Activated CD4-positive, alpha-beta T cell treated with anti-CD3 and anti-CD28 coated beads for 36 hours (primary cell): ENCODE measurements at regions not wholly inside any gene's neighbourhood (a gene's known extent, or its start where the extent isn't known, plus 50 kb on each side); places are given as distances from the start of the nearest gene placed in this dataset.
"Not testable (repeated sequence)": the region's sequence is repeated elsewhere in the genome, so short reads cannot be mapped to it uniquely, and the experiment has no call there.

ENCODE experiments used
- ATAC-seq: fragments of 200-7000 bp; cut with Tn5 transposase; one replicate; pipeline ENCODE4 v1.10.0; 2021; ENCODE audit warnings: mild to moderate bottlenecking, moderate library complexity
- CTCF ChIA-PET: fragments of 350-600 bp; sonication (Branson Sonifier 250); formaldehyde crosslinking; loops from one replicate; lab custom pipeline; 2021; ENCODE audit warnings: antibody characterized with exemption; lab: Charles Lee
- POLR2A ChIA-PET: fragments of 350-600 bp; sonication (Branson Sonifier 250); formaldehyde crosslinking; loops from one replicate; lab custom pipeline; 2021; ENCODE audit warnings: antibody characterized with exemption, inconsistent platforms; lab: Charles Lee
- DNase-seq: peaks from one replicate; pipeline ENCODE4 v3.0.0-alpha.2; 2020
- H3K27ac Mint-ChIP-seq: one replicate; pipeline ENCODE4 v1.8.0; 2021; ENCODE audit warnings: mixed read lengths
- H3K27me3 Mint-ChIP-seq: one replicate; pipeline ENCODE4 v1.8.0; 2021; ENCODE audit warnings: mixed read lengths
- H3K36me3 Mint-ChIP-seq: one replicate; pipeline ENCODE4 v1.8.0; 2021; ENCODE audit warnings: low read depth, mixed read lengths
- H3K4me1 Mint-ChIP-seq: one replicate; pipeline ENCODE4 v1.8.0; 2021; ENCODE audit warnings: mixed read lengths
- H3K4me3 Mint-ChIP-seq: one replicate; pipeline ENCODE4 v1.8.0; 2021; ENCODE audit warnings: mild to moderate bottlenecking, moderate library complexity, mixed read lengths
- H3K9me3 Mint-ChIP-seq: one replicate; pipeline ENCODE4 v1.8.0; 2021; ENCODE audit warnings: low read depth, mixed read lengths
- intact Hi-C, 2 experiments: fragments of 100-400 bp; cut with DNase I in 1 of 2; cut with micrococcal nuclease in 1 of 2; formaldehyde crosslinking; loops; one replicate each; pipeline versions ENCODE4 v1.14.2 to v1.15.1; 2022 to 2024; cut with DNase I, micrococcal nuclease

DNA sequence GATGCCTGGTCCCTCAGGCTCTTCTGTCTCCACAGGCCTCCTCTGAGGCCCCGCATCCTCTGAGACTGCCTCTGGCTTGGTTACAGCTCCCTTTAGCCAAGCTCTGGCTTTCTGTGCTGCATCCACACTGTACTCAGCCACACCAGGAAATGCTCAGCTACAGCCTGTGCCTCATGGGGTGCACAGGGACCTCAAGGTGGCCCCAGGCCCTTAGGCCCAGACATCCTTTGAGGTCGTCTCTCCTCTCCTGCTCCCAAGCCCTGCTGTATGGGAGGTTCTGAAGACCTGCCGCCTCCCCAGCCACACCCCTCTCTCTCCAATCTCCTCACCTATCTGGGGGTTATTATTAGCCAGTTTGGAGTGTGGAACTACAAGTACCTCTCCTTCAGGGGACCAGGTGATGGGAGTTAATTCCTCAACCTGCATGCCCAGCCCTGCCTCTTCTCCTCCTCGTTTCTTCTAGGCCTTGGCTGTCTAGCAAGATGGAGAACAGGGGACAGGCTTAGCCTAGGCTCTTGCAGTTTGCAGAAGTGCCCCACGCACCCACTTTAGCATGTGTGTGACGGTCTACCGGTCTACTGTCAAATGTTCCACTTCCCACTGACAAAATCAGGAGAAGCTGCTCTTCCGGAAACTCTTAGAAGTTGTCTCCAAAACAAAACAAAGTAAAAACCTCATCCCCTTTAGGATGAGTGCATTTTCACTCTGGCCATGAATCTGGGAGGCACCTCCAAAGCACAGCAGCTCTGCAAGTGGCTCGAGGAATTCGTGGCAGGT, 64.0 kb upstream of the WAC start:
- no peak overlapping the region for H3K27ac Mint-ChIP-seq
- intact Hi-C loops = no loop called here
- peaks cover 8% of the 10 kb centered on the region for H3K27me3 Mint-ChIP-seq
- CTCF ChIA-PET = no interaction called here
- H3K4me3 Mint-ChIP-seq = no peak overlapping the region
- H3K9me3 Mint-ChIP-seq = no peaks in the 10 kb centered on the region
- ATAC-seq = no peak
- no peaks in the 10 kb centered on the region for H3K4me1 Mint-ChIP-seq
- DNase-seq = no peak
- POLR2A ChIA-PET = no interaction called here
- no peaks in the 10 kb centered on the region for H3K36me3 Mint-ChIP-seq

GRCh38 chr10:28470873-28471651, 61.9 kb upstream of the WAC start:
- Mint-ChIP-seq H3K27me3 (peaks cover 10% of the 10 kb centered on the region), H3K9me3 (no peaks in the 10 kb centered on the region), H3K4me3 (no peak overlapping the region), H3K36me3 (no peaks in the 10 kb centered on the region), H3K27ac (no peak overlapping the region), H3K4me1 (no peaks in the 10 kb centered on the region)
- ATAC-seq (no peak), DNase-seq (no peak)
- ChIA-PET CTCF (no interaction called here), POLR2A (interaction anchor here (0.6 kb wide), 1 partner anchor 237 kb away, joined by 3 read pairs; no protein-coding TSS in a partner anchor)
- intact Hi-C loops = no loop called here

- H3K27me3 Mint-ChIP-seq = peaks cover 12% of the 10 kb centered on the region
- H3K4me1 Mint-ChIP-seq = no peaks in the 10 kb centered on the region
- no peaks in the 10 kb centered on the region for H3K36me3 Mint-ChIP-seq
- POLR2A ChIA-PET = no interaction called here
- DNase-seq (no peak), ATAC-seq (no peak)
- H3K27ac Mint-ChIP-seq = no peak overlapping the region
- no peaks in the 10 kb centered on the region for H3K9me3 Mint-ChIP-seq
- CTCF ChIA-PET = no interaction called here
- intact Hi-C loops = no loop called here
- H3K4me3 Mint-ChIP-seq = no peak overlapping the region
Measured at GRCh38 chr10:28471652-28472050, 61.3 kb upstream of the WAC start.

GRCh38 chr10:28478646-28479045, 54.3 kb upstream of the WAC start:
- ChIA-PET CTCF (interaction anchor here (1.3 kb wide), 1 partner anchor 16 kb away, joined by 5 read pairs; no protein-coding TSS in a partner anchor), POLR2A (interaction anchor here (0.6 kb wide), 1 partner anchor 734 kb away, joined by 6 read pairs; no protein-coding TSS in a partner anchor)
- no peak overlapping the region for H3K27ac Mint-ChIP-seq
- intact Hi-C loops = no loop called here
- H3K4me3 Mint-ChIP-seq = no peak overlapping the region
- ATAC-seq (no peak), DNase-seq (no peak)
- H3K36me3 Mint-ChIP-seq = no peaks in the 10 kb centered on the region
- H3K4me1 Mint-ChIP-seq = no peaks in the 10 kb centered on the region
- no peaks in the 10 kb centered on the region for H3K9me3 Mint-ChIP-seq
- H3K27me3 Mint-ChIP-seq = peaks cover 11% of the 10 kb centered on the region

DNA sequence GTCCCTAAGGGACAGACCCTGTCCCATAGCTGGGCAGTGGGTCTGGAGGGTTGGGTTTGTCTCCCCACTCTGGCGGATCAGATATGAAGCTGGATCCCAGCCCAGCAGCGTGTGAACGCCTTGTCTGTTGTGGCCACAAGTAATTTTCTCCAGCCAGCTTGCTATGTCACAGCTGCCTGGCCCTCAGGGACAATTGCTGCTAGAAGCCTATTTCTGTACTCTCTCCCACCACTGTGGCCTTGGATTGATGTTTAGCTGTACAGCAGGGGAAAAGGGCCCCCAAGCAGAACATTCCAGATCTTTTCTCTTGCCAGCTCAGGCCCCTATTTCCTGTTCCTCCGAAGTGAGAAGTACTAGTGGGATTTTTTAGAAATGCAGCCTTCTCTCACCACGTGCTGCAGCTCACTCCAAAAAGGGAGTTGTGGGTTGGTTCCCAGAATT, 53.5 kb upstream of the WAC start:
- peaks cover 11% of the 10 kb centered on the region for H3K27me3 Mint-ChIP-seq
- no peak overlapping the region for H3K4me3 Mint-ChIP-seq
- DNase-seq (no peak), ATAC-seq (no peak)
- H3K9me3 Mint-ChIP-seq = no peaks in the 10 kb centered on the region
- H3K4me1 Mint-ChIP-seq = no peaks in the 10 kb centered on the region
- intact Hi-C loops = no loop called here
- CTCF ChIA-PET = interaction anchor here (1.2 kb wide), 1 partner anchor 48 kb away, joined by 4 read pairs; no protein-coding TSS in a partner anchor
- H3K36me3 Mint-ChIP-seq = no peaks in the 10 kb centered on the region
- H3K27ac Mint-ChIP-seq = no peak overlapping the region
- POLR2A ChIA-PET = no interaction called here

GRCh38 chr10:28479927-28480627, 52.8 kb upstream of the WAC start:
- no peak for DNase-seq
- Mint-ChIP-seq H3K9me3 (no peaks in the 10 kb centered on the region), H3K27me3 (peaks cover 11% of the 10 kb centered on the region), H3K4me1 (no peaks in the 10 kb centered on the region), H3K4me3 (no peak overlapping the region), H3K27ac (no peak overlapping the region), H3K36me3 (no peaks in the 10 kb centered on the region)
- CTCF ChIA-PET = interaction anchor here (1.2 kb wide), 1 partner anchor 49 kb away, joined by 4 read pairs; no protein-coding TSS in a partner anchor
- POLR2A ChIA-PET = no interaction called here
- intact Hi-C loops = no loop called here
- no peak for ATAC-seq

GRCh38 chr10:28480628-28480965, 52.3 kb upstream of the WAC start:
- Mint-ChIP-seq H3K4me3 (no peak overlapping the region), H3K9me3 (no peaks in the 10 kb centered on the region), H3K4me1 (no peaks in the 10 kb centered on the region), H3K36me3 (no peaks in the 10 kb centered on the region), H3K27ac (no peak overlapping the region), H3K27me3 (peaks cover 9% of the 10 kb centered on the region)
- DNase-seq (no peak), ATAC-seq (no peak)
- intact Hi-C loops = no loop called here
- CTCF ChIA-PET = no interaction called here
- POLR2A ChIA-PET = no interaction called here

DNA sequence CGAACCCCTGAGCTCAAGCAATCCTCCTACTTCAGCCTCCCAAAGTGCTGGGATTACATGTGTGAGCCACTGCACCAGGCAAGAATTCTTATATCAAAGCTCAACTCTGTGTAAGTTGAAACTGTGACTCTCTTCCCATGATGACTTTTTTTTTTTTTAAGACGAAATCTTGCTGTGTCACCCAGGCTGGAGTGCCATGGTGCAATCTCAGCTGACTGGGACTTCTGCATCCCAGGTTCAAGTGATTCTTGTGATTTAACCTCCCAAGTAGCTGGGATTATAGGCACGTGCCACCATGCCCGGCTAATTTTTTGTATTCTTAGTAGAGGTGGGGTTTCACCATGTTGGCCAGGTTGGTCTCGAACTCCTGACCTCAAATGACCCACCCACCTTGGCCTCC, 51.6 kb upstream of the WAC start:
- intact Hi-C loops, H3K9me3 Mint-ChIP-seq, POLR2A ChIA-PET, H3K36me3 Mint-ChIP-seq, H3K4me3 Mint-ChIP-seq, ATAC-seq, H3K27ac Mint-ChIP-seq, H3K27me3 Mint-ChIP-seq, DNase-seq, H3K4me1 Mint-ChIP-seq: not testable (repeated sequence)
- CTCF ChIA-PET = interaction anchor here (0.6 kb wide), 1 partner anchor 1312 kb away, joined by 3 read pairs; no protein-coding TSS in a partner anchor

GRCh38 chr10:28481968-28482367, 51.0 kb upstream of the WAC start:
- Mint-ChIP-seq H3K9me3 (no peaks in the 10 kb centered on the region), H3K4me1 (no peaks in the 10 kb centered on the region), H3K4me3 (no peak overlapping the region), H3K27me3 (peaks cover 7% of the 10 kb centered on the region), H3K36me3 (no peaks in the 10 kb centered on the region), H3K27ac (no peak overlapping the region)
- DNase-seq = no peak
- no peak for ATAC-seq
- CTCF ChIA-PET = no interaction called here
- POLR2A ChIA-PET = no interaction called here
- intact Hi-C loops = no loop called here
